Bronchial epithelial cell (primary cell): ENCODE measurements at regions not wholly inside any gene's neighbourhood (a gene's known extent, or its start where the extent isn't known, plus 50 kb on each side); places are given as distances from the start of the nearest gene placed in this dataset.

Experiments used
- DNase-seq: peaks from one replicate; pipeline ENCODE4 v3.0.0-alpha.2; 2010; ENCODE audit warnings: low read depth
- FAIRE-seq: peaks from 2 replicates; lab custom pipeline; 2011; peaks lifted over from hg19 to GRCh38; lab: Jason Lieb, UNC
- H3K27me3 ChIP-seq: 2 replicates; pipeline ENCODE4 v1.5.1; 2011; ENCODE audit warnings: low read length; ENCODE audit not compliant: control insufficient read depth, insufficient read depth
- H3K36me3 ChIP-seq: 2 replicates; pipeline ENCODE4 v1.5.1; 2011; ENCODE audit warnings: low read length; ENCODE audit not compliant: control insufficient read depth, insufficient read depth
- H3K4me3 ChIP-seq: 2 replicates; pipeline ENCODE4 v1.5.1; 2011; ENCODE audit warnings: mild to moderate bottlenecking, low read depth, low read length, control low read depth
- CTCF ChIP-seq: IDR thresholded peaks from 2 replicates; pipeline ENCODE4 v1.5.1; 2011; ENCODE audit warnings: mild to moderate bottlenecking, moderate library complexity, low read length, control low read depth, inconsistent platforms; ENCODE audit not compliant: insufficient read depth, severe bottlenecking

GRCh38 chr4:189087971-189088370, 852.7 kb upstream of the FRG1 start:
- H3K4me3 ChIP-seq: no peak overlapping the region
- H3K27me3 ChIP-seq: no peaks in the 10 kb centered on the region
- no peak for DNase-seq
- no peaks in the 10 kb centered on the region for H3K36me3 ChIP-seq
- FAIRE-seq: no peak
- no peak for TF ChIP-seq CTCF

GRCh38 chr4:189088780-189089179, 851.9 kb upstream of the FRG1 start:
- H3K36me3 ChIP-seq: no peaks in the 10 kb centered on the region
- TF ChIP-seq CTCF: no peak
- no peak overlapping the region for H3K4me3 ChIP-seq
- no peak for FAIRE-seq
- no peak for DNase-seq
- H3K27me3 ChIP-seq: no peaks in the 10 kb centered on the region

GRCh38 chr4:189090174-189090814, 850.4 kb upstream of the FRG1 start:
- TF ChIP-seq CTCF: peak; percentile 89
- peak; percentile 38 for DNase-seq
- H3K36me3 ChIP-seq: no peaks in the 10 kb centered on the region
- no peaks in the 10 kb centered on the region for H3K27me3 ChIP-seq
- FAIRE-seq: no peak
- H3K4me3 ChIP-seq: no peak overlapping the region

DNA sequence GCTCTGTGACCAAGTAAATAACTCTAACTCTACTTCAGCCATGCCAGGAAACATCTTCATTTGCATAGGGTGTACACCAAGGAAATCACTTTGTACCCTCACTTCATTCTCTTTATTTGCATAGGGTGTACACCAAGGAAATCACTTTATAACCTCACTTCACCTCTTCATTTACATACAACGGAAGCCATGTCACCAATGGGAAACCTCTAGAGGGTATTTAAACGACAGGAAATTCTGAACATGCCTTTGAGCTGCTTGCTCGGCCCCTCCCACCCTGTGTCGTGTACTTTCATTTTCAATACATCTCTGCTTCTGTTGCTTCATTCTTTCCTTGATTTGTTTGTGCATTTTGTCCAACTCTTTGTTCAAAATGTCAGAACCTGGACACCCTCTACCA, 848.1 kb upstream of the FRG1 start:
- Histone ChIP-seq H3K27me3 (no peaks in the 10 kb centered on the region), H3K4me3 (no peak overlapping the region), H3K36me3 (no peaks in the 10 kb centered on the region)
- FAIRE-seq: no peak
- TF ChIP-seq CTCF: no peak
- no peak for DNase-seq

GRCh38 chr4:189096108-189096507, 844.6 kb upstream of the FRG1 start:
- no peaks in the 10 kb centered on the region for H3K36me3 ChIP-seq
- FAIRE-seq (no peak), DNase-seq (no peak)
- no peak for TF ChIP-seq CTCF
- H3K4me3 ChIP-seq: no peak overlapping the region
- no peaks in the 10 kb centered on the region for H3K27me3 ChIP-seq

GRCh38 chr4:189096717-189097116, 844.0 kb upstream of the FRG1 start:
- DNase-seq (no peak), FAIRE-seq (no peak)
- no peaks in the 10 kb centered on the region for H3K36me3 ChIP-seq
- no peaks in the 10 kb centered on the region for H3K27me3 ChIP-seq
- no peak overlapping the region for H3K4me3 ChIP-seq
- no peak for TF ChIP-seq CTCF
